HG03039 (cell line): ENCODE measurements at regions not wholly inside any gene's neighbourhood (a gene's known extent, or its start where the extent isn't known, plus 50 kb on each side); places are given as distances from the start of the nearest gene placed in this dataset.

Experiments used
- ATAC-seq: cut with Tn5 transposase; IDR thresholded peaks from one replicate; pipeline ENCODE4 v1.9.1; 2021; ENCODE audit warnings: mild to moderate bottlenecking, moderate library complexity; ENCODE audit not compliant: unreplicated experiment

DNA sequence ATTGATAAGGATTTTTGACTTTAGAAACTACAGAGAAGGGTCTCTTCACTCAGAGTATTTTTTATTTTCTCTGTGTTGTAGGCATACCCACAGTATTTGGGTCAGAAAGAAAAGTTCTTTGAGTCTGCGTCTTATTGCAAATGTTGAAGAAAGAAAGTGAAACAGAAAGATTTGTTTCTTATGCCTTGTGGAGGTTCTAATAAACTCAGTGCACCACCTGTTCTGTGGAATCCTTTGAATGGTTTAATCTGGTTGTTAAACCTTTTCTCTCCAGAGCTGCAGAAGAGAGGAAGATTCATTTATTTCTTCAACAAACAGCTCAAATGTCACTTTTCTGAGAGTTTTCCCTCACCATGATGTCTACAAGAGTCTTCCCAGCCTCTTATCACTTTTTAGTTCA lies 146.6 kb upstream of the PLEKHG7 start:
- ATAC-seq: no peak

DNA sequence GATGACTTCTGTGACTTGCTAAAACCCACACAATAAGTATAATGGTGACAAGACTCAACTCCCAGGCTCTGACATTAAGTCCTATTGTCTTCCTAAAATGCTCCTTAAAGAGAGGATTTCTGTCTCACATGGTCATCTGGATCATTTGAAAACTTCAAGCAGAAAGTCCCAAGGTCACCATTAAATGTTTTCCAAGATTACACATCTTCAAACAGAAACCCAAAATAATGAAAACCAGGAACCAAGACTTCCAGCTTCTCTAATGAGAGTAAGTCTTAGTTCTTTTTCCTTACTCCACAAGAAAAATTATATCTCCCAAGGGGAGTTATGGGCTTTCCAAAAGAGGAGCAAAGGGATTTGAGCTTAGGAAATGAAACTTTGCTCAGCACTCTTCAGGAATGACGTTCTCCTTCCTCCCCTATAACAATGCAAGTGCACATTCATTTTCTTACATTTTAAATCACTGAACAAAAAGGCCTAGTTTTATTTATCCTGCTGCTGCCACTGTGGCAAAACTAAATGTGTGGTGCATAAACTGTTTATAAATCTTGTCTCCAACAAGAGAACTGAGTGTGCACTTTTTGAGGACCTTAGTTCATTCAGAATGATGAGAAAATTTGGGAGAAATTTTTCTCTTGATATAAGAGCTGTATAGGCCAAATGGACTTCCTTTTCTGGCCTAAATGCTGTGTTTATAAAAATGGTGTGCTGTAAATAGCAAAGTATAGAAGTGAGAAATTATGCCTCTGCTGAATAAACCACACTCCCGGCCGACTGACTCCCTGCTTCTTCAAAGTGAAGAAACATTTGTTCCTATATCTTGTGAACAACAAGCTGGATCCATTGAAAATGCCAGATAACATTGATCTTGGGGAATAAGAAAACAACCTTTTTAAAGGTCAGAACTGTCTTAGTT lies 148.4 kb upstream of the PLEKHG7 start:
- ATAC-seq: no peak

DNA sequence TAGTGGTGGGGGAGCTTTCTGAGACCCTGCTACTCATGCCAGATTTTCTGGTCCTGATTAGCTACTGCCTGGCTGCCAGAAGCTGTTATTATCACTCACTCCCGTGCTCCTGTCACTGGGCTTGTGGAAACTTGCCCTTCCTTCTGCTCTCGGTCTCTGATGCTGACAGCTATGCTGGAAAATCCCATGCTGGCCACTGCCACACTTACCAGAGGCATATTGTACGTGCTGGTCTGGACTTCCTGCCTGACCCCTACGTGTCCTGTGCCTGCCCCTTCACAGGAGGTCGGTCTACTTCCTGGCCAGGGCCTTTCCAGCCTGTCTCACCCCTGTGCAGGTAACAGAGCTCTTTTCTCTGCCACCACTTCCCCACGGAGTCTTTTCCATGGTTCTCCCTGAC lies 149.4 kb upstream of the PLEKHG7 start:
- ATAC-seq: no peak

DNA sequence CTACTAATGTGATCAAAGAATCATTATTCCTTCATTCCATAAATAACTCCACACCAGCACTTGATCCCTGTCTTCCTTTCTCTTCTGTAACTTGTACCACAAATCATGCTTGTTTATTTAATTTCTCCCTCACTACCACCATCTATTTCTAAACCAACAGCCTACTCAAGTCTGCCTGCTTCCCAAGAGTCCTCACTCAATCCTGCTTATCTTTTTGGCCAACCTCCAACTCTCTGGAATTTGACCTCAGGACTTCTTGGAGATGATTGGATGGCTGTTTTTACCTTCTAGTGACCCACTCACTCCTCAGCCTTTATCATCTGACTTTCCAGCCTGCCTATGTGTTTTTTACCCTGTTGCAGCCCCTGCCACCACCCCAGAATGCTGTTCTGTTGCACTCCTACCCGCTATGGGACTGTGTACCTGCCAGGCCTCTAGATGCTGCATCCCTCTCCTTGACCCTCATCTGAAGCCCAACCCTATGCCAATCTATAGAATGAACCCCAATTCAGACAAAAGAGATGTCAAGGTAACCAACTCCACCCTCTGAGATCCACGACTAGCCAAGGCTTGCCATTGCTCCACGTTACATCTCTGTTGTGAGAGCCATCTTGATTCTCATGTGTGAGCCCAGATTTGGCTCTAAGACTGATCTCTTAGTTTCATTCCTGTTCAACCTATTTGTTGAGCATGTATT lies 150.2 kb upstream of the PLEKHG7 start:
- no peak for ATAC-seq

DNA sequence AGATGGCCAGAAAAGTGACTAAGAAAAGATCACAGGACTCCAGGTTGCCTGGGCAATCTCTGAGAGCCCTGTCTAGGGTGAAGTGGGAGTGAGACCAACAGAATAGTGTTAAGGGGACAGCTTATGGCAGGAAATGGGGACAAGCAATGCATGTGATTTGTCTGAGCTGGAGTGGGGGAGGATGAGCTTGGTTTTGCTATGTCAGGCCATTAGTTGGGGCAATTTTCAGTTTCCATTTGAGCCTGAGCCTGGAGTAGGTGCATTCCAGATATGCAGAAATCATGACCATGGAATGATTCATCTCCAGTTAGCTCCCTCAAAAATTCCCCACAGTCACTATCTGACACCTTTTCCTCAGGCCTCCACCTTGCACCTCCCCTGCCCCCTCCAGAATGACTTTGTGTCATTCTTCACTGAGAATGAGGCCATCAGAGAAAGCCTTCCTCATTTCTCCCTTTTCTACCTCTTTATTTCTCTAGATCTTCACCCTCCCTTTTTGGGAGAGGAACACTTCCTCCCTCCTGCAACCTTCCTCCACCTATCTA lies 150.9 kb upstream of the PLEKHG7 start:
- peak; percentile 68 for ATAC-seq

DNA sequence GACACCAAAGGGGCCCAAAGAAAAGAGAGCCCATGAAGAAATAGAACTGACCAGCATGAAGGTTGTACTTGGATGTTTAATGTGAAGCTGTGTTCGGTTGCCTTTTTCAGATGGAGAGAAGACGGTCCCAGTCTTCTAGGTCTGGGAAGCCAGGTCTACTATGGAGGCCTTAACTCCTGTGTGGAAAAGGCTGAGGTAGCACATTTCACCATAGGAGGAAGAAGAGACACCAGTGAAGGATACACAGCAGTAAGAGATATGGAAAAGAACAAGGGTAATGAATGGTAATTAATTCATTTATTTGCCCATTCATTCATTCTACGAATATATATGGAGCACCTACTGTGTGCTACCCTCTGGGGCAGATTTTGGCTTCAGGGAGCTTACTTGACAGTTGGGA lies 151.6 kb upstream of the PLEKHG7 start:
- no peak for ATAC-seq

DNA sequence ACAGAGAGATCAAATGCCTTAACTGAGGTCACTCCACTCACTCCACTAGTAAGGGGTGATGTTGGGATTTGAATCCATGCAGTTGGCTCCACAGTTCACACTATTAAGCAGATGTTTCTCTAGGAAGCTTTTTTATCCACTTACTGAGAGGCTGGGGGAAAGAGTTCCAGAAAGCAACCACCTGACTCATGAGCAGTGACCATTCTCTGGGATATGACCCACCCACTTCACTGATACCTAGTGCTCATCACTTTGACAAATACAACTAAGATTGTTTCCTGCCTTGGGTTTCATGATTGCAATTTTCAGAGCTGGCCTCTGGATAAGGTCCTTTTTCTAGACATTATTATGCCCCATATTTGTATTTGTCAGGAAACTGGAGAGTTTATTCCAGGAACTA lies 152.1 kb upstream of the PLEKHG7 start:
- no peak for ATAC-seq

DNA sequence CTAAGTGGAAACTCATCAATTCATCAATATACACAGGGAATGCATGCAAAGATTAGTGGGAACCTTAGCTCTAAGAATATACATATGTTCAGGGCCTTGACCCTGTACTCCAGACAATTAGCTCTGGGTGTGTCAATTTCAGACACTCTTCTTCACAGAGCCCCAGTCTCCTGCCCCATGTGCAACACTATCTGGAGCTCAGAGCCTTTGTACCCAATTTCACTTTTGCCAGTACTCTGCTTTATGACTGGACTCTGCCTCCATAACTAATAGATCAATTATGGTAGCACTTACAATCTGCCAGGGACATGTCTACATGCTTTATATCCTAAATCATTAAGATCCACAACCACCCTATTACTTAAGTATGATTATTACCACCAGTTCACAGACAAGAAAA lies 152.5 kb upstream of the PLEKHG7 start:
- no peak for ATAC-seq

DNA sequence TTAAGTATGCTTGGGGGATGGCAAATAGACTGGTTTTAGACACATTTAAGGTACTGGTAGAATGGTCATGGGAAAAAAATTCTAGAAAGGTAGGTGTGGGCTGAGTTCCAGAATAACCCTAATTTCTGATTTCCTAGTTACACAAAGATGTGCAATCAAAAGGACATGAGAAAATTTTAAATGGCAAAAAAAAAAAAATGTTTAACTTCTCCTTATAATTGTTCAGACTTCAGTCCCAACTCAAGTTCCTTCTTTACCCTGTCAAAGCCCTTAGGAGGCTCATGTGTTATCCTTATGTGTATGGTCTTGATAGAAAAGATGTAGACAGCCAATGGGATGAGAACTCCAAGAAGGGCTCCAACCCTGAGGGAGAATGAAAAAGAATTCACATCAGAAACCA lies 153.3 kb upstream of the PLEKHG7 start:
- no peak for ATAC-seq

DNA sequence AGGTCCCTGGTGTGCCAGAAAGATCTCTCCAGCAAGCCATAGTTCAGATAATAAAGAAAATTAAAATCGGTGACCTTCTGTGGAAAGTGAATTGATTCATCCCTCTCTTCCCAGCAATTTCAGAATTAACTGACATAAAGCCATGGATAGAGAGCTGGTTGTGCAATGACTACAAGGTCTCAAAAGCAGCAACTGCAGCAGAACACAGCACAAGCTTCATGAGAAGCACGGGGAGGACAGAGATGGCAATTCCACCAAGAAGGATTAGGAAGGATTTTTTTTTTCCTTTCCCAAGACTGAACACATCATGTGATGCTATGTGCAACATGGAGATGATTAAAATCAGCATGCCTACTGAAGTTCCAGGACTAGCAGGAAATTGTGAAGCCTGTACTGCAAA lies 154.9 kb upstream of the PLEKHG7 start:
- ATAC-seq: no peak

DNA sequence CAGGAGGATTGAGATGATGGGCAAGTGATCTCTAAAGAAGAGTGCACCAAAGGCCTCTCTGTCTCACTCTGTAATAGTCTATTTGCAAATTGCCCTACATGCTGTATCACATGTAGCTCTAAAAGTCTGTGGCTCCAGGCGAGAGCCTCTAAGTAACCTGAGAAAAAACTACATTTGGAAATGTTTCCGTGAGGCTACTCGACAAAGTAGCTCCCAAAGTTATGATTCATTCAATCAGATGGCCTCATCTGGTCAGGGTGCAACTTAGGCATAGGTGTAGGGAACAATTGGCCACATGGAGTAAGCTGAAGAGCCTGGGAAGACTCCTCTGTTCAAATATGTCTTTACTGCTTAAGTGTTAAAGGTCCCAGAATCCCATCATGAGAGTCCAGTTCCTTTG lies 155.4 kb upstream of the PLEKHG7 start:
- no peak for ATAC-seq

DNA sequence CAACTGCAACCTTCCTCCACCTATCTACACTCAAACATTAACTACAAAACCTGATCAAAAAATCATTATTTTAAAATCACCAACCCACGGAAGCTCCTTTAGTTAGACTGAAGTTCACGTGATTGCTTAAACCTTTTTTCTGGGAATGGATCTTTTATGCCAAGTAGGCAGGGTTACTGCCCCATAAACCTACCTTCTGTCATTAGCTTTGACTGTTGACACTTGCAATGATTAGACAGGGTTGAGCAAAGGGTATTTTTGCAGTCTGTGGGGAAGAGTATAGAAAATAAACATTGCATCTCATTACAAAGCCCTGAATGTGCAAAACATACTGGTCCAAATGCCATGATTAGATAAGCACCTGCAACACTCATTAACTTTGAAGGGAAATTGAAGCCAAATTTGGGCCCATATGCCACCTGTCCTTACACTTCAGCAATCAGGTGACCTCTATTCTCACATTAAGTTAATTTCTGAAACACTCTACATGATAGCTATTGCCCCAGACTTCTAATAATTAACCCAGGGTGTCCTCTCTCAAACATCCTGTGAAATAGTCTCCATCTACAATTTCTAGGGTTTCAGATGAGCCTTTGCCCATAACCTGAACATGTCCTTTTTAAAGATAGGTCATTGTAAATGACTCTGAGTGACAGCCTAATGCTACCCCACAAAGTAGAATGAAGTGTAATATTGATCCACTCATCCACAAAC lies 156.0 kb upstream of the PLEKHG7 start:
- no peak for ATAC-seq

DNA sequence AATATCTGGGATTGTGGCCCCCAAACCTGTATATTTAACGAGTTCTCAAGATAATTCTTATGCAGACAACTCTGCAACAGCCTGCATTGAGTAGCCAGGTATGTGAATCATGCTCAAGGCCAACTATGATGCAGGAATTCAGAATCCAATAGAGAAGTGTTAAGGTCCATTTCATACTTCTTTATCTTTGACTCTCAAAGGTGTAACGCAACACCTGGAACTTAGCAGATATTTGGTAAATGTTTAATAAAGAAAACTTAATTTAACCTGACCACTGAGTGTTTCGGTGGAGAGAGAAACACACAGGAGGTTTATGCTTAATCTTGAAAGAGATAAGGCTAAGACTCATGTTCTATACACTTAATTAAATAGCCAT lies 156.5 kb upstream of the PLEKHG7 start:
- no peak for ATAC-seq

DNA sequence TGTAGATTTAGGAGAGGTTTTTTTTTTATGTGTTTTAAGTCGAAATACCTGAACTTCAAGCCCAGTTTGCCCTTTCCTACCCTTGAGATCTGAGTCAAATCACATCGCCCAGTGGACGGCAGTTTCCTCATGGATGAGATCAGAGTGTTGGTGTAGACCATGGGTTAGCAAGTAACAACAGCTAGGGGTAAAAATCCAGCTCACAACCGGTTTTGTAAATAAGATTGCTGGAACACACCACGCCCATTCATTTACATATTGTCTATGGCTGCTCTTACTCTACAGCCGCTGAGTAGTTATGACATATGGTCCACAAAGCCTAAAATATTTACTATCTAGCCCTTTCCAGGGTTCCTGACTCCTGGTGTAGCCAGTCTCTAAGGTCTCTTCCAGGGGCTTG lies 158.5 kb upstream of the PLEKHG7 start:
- ATAC-seq: no peak

DNA sequence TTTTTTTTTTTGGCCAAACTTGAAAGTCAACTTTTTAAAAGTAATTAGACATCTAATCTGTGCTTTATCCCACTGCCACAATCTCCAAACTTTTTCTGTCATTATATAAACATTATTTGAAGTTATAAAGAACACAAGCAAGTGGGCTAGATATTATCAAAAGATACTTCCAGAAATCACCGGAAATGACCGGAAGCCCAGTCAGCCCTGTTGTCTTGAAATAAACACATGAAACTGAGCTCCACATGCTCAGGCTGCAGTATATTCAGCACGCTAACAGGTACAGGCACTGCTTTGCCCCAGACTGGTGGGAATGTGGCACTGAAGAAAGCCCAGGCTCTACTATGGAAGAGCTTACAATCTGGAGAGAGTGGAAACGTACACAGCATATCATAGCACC lies 158.9 kb upstream of the PLEKHG7 start:
- ATAC-seq: no peak

DNA sequence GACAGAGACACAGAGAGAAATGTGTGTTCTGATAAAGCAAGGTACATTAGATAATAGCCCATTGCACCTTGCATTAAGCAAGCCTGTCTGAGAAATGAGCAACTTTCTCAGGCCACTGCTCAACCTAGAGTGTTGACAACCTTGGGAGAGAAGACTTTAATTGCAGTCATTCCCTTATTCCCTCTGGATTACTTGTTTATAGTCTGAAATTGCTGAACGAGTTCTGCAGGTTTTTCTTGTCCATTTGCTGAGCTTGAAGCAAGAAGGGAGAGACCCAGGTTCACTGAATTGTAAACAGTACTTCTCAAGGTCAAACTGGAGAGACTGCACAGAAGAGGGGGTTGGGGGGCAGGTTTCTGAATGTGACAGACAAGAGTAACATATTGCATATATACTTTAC lies 159.4 kb upstream of the PLEKHG7 start:
- no peak for ATAC-seq

DNA sequence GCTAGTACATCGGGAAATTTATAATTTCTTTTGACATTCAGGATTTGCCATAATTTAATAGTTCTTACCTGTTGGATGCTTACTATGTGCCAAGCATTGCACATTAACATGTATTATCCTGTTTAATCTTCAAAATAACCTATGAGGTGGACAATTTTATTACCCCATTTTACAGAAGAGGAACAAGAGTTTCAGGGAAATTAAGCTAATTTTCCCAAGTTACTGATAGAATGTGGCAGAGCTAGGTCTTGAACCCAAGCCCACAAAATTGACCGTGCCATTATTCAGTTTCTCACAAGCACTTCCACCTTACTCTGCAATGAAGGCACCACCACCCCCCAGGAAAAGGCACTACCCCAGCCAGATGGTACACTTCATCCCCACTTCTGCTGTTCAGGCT lies 161.1 kb upstream of the PLEKHG7 start:
- no peak for ATAC-seq

DNA sequence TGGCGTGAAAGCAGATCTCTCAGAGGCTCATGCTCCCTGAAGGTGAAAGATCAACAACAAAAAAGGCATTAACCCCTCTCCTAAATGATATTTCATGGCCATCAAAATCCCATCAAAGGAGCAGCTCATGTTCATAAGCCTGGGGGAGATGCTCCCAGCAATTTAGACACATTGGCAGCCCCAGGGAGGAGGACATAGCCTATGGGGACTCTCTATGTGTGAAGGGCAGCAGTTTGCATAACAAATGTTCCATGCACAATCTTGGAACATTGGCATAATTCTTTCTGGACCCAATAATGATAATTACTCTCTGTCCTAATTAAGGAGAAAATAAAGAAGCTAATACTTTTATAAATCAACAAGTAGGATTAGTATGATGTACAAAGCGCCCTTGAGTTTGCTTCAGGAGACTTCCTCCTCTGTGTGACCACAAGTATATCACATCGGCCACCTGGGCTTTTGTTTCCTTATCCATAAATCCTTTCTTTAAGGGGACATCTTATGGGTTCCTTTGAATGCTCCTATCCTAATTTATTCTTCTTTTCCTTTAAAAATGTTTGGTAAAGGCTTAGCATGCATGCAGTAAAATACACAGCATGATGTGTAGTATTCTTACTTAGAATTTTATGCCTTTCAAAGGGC lies 161.9 kb upstream of the PLEKHG7 start:
- no peak for ATAC-seq

DNA sequence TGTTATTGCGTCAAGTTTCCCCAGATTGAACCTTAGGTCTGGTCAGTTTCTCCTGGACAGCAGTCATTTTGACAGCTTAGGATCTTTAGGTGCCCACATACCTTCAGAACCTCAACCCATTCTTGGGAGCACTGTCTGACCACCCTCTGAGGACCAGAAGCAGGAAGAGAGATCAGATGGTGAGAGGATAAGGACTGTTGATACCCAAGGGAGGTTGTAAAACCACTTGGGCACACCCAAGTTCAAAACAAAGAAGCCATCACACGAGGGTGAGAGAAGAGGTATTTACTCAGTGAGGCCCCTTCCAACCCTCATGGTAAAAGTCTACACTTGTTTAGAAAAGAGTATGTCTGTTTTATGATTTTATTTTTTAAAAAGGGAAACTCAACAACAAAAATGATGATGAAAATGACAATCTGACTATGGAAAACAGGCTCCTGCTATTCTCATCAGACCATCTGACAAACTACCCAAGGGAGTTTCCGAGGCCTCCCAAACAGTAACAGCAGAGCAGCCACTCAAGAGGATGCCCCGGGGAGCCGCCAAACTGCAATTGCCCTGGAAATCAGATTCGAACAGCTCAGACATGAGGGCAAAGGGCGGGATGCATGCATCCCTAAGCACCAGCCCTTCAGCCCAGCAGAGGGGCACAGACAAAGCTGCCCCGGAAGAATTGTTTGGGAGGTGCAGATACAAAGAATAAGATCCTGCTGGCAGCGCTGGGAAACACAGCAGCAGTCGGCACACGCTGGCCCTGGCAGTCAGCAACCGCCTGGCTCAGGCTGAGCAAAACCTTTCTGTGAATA lies 162.6 kb upstream of the PLEKHG7 start:
- ATAC-seq: no peak

DNA sequence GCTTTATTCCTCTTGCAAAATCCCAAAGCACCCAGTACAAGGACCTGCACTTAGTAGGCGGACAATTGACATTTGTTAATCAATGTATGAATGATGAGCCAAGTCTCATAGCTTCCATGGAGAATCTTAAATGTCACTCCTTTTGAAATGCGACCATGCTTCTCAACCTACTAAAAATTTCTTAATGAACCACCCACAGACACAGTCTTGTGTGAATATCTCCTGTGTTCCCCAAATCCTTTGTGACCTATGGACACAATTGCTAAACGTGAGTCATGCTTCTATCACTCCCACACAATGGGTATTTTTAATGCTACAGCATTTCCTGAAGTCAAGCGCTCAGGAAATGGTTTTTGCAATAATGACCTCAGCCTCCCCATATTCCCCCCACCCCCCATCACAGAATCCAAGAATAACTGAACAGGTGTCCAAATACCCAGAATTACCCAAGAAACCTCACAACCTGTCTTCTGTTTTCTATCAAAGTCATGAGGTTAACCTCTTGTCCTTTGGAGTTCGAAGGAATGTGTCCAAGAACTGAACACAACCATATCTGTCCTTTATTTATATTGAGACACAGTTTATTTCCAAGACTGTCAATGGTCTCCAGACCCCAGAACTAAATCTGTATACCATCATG lies 163.6 kb upstream of the PLEKHG7 start:
- peak; percentile 45 for ATAC-seq
